MM.1S (cell line): ENCODE measurements at regions not wholly inside any gene's neighbourhood (a gene's known extent, or its start where the extent isn't known, plus 50 kb on each side); places are given as distances from the start of the nearest gene placed in this dataset.

Experiments
- DNase-seq: peaks from one replicate; pipeline ENCODE4 v3.0.0-alpha.2; 2015
- H2AFZ ChIP-seq: fragments of 300-600 bp; sonication (generic); 2 replicates; pipeline ENCODE4 v1.6.0; 2016; ENCODE audit warnings: antibody characterized with exemption, low read length
- H3F3A ChIP-seq: fragments of 300-600 bp; sonication (generic); 2 replicates; pipeline ENCODE4 v1.6.1; 2016; ENCODE audit warnings: mild to moderate bottlenecking, antibody characterized with exemption, low read length, moderate library complexity, mixed read lengths; ENCODE audit not compliant: insufficient read depth
- H3K27ac ChIP-seq: fragments of 300-600 bp; sonication (generic); 2 replicates; pipeline ENCODE4 v1.5.1; 2016; ENCODE audit warnings: mild to moderate bottlenecking, low read length
- H3K27me3 ChIP-seq: fragments of 300-600 bp; sonication (generic); replicated peaks from 2 replicates; pipeline ENCODE4 v1.6.0; 2016; ENCODE audit warnings: low read length; ENCODE audit not compliant: insufficient read depth
- H3K36me3 ChIP-seq: fragments of 300-600 bp; sonication (generic); replicated peaks from 2 replicates; pipeline ENCODE4 v1.6.1; 2016; ENCODE audit warnings: mild to moderate bottlenecking, low read length, mixed read lengths; ENCODE audit not compliant: insufficient read depth
- H3K4me1 ChIP-seq: fragments of 300-600 bp; sonication (generic); 2 replicates; pipeline ENCODE4 v1.6.1; 2016; ENCODE audit warnings: low read length, mixed read lengths
- H3K4me2 ChIP-seq: fragments of 300-600 bp; sonication (generic); 2 replicates; pipeline ENCODE4 v1.6.0; 2016; ENCODE audit warnings: low read depth, low read length
- H3K4me3 ChIP-seq: fragments of 300-600 bp; sonication (generic); 2 replicates; pipeline ENCODE4 v1.5.1; 2016; ENCODE audit warnings: low read length, mixed read lengths
- H3K79me2 ChIP-seq: fragments of 300-600 bp; sonication (generic); 2 replicates; pipeline ENCODE4 v1.6.1; 2016; ENCODE audit warnings: mixed run types, low read length, mixed read lengths
- H3K9ac ChIP-seq: fragments of 300-600 bp; sonication (generic); 2 replicates; pipeline ENCODE4 v1.6.1; 2016; ENCODE audit warnings: low read length, mixed read lengths
- H3K9me2 ChIP-seq: fragments of 300-600 bp; sonication (generic); replicated peaks from 2 replicates; pipeline ENCODE4 v1.6.1; 2016; ENCODE audit warnings: mild to moderate bottlenecking, low read length, mixed read lengths; ENCODE audit not compliant: insufficient read depth
- H3K9me3 ChIP-seq: fragments of 300-600 bp; sonication (generic); replicated peaks from 2 replicates; pipeline ENCODE4 v1.6.1; 2016; ENCODE audit warnings: mild to moderate bottlenecking, low read length, mixed read lengths; ENCODE audit not compliant: insufficient read depth
- H4K20me1 ChIP-seq: fragments of 300-600 bp; sonication (generic); 2 replicates; pipeline ENCODE4 v1.6.1; 2016; ENCODE audit warnings: mild to moderate bottlenecking, low read length, moderate library complexity, mixed read lengths; ENCODE audit not compliant: insufficient read depth
- CTCF ChIP-seq: fragments of 300-600 bp; sonication (generic); IDR thresholded peaks from 2 replicates; pipeline ENCODE4 v1.5.1; 2016; ENCODE audit warnings: antibody characterized with exemption, low read length, mixed read lengths
- EZH2 ChIP-seq: fragments of 300-600 bp; sonication (generic); optimal IDR thresholded peaks from 2 replicates; pipeline ENCODE3; 2017; ENCODE audit warnings: low read depth, mild to moderate bottlenecking, antibody characterized with exemption, low read length, mixed read lengths
- EZH2phosphoT487 ChIP-seq: fragments of 300-600 bp; sonication (generic); IDR thresholded peaks from 2 replicates; pipeline ENCODE4 v1.6.1; 2018; ENCODE audit warnings: antibody characterized with exemption, low read length

GRCh38 chr3:134106580-134106979 lies 76.9 kb upstream of the SLCO2A1 start:
- no peaks in the 10 kb centered on the region for H3K36me3 ChIP-seq
- no peak overlapping the region for H3K9ac ChIP-seq
- no peak for TF ChIP-seq EZH2
- no peak for TF ChIP-seq CTCF
- TF ChIP-seq EZH2phosphoT487, result no peak
- no peaks in the 10 kb centered on the region for H3K79me2 ChIP-seq
- H3F3A ChIP-seq, result no peaks in the 10 kb centered on the region
- H3K4me2 ChIP-seq, result no peak overlapping the region
- 0 out of 2 replicates have a peak overlapping the region, but pooled peaks have one; percentile 19 for H2AFZ ChIP-seq
- no peak overlapping the region for H3K4me3 ChIP-seq
- no peaks in the 10 kb centered on the region for H3K9me3 ChIP-seq
- peaks cover 4% of the 10 kb centered on the region; the same call in 1 of the 2 replicates for H3K4me1 ChIP-seq
- no peak for DNase-seq
- H4K20me1 ChIP-seq, result no peaks in the 10 kb centered on the region
- H3K27ac ChIP-seq, result no peak overlapping the region
- no peaks in the 10 kb centered on the region for H3K27me3 ChIP-seq
- H3K9me2 ChIP-seq, result no peaks in the 10 kb centered on the region

- no peak for DNase-seq
- Histone ChIP-seq H3K27ac (no peak overlapping the region), H3K27me3 (no peaks in the 10 kb centered on the region), H3K9ac (no peak overlapping the region), H3K4me2 (no peak overlapping the region), H3K4me1 (peaks cover 4% of the 10 kb centered on the region; the same call in 1 of the 2 replicates), H3K9me2 (no peaks in the 10 kb centered on the region), H3K36me3 (no peaks in the 10 kb centered on the region), H3K79me2 (no peaks in the 10 kb centered on the region), H2AFZ (0 out of 2 replicates have a peak overlapping the region, but pooled peaks have one; percentile 19), H3K9me3 (no peaks in the 10 kb centered on the region), H4K20me1 (no peaks in the 10 kb centered on the region), H3K4me3 (no peak overlapping the region), H3F3A (no peaks in the 10 kb centered on the region)
- TF ChIP-seq EZH2phosphoT487 (no peak), CTCF (no peak), EZH2 (no peak)
These were observed 76.3 kb upstream of the SLCO2A1 start for GRCh38 chr3:134105876-134106556.

- no peak overlapping the region for H3K27ac ChIP-seq
- DNase-seq, result no peak
- H2AFZ ChIP-seq, result no peak overlapping the region
- no peaks in the 10 kb centered on the region for H3K27me3 ChIP-seq
- no peaks in the 10 kb centered on the region for H3K36me3 ChIP-seq
- no peak overlapping the region for H3K9ac ChIP-seq
- peaks cover 4% of the 10 kb centered on the region; the same call in 1 of the 2 replicates for H3K4me1 ChIP-seq
- H3F3A ChIP-seq, result no peaks in the 10 kb centered on the region
- no peak overlapping the region for H3K4me3 ChIP-seq
- H3K4me2 ChIP-seq, result no peak overlapping the region
- no peaks in the 10 kb centered on the region for H3K79me2 ChIP-seq
- no peaks in the 10 kb centered on the region for H3K9me3 ChIP-seq
- no peaks in the 10 kb centered on the region for H3K9me2 ChIP-seq
- H4K20me1 ChIP-seq, result no peaks in the 10 kb centered on the region
- TF ChIP-seq EZH2phosphoT487, result no peak
- TF ChIP-seq CTCF, result no peak
- TF ChIP-seq EZH2, result no peak
These were observed 74.3 kb upstream of the SLCO2A1 start for GRCh38 chr3:134104031-134104430.
